ENCODE measurements at regions not wholly inside any gene's neighbourhood (a gene's known extent, or its start where the extent isn't known, plus 50 kb on each side); places are given as distances from the start of the nearest gene placed in this dataset.

GRCh38 chr10:8993864-8994263 is 939.4 kb downstream of the GATA3 start:
- Histone ChIP-seq H3K36me3 (no peaks in the 10 kb centered on the region), H3K4me1 (no peaks in the 10 kb centered on the region), H4K20me1 (ENCODE audit: low read depth) (no peaks in the 10 kb centered on the region), H3K27ac (no peak overlapping the region), H3K9ac (no peak overlapping the region), H3K79me2 (ENCODE audit: low read depth) (no peaks in the 10 kb centered on the region), H2AFZ (replicated peaks) (no peak overlapping the region), H3K27me3 (no peaks in the 10 kb centered on the region), H3F3A (ENCODE audit: low read depth) (no peaks in the 10 kb centered on the region), H3K4me2 (no peak overlapping the region), H3K4me3 (no peak overlapping the region), H3K9me3 (ENCODE audit: low read depth) (no peaks in the 10 kb centered on the region)
- no peak overlapping the region for H3K27ac Mint-ChIP-seq
- H3K4me3 Mint-ChIP-seq = no peak overlapping the region
- H3K4me1 Mint-ChIP-seq = no peaks in the 10 kb centered on the region
- no peaks in the 10 kb centered on the region for H3K9me3 Mint-ChIP-seq
- no peak for DNase-seq (ENCODE audit: low spot score)
- no peaks in the 10 kb centered on the region for H3K36me3 Mint-ChIP-seq
- no peak for TF ChIP-seq EZH2 (IDR thresholded peaks at IDR 0.05)
- TF ChIP-seq, protein P1, sequence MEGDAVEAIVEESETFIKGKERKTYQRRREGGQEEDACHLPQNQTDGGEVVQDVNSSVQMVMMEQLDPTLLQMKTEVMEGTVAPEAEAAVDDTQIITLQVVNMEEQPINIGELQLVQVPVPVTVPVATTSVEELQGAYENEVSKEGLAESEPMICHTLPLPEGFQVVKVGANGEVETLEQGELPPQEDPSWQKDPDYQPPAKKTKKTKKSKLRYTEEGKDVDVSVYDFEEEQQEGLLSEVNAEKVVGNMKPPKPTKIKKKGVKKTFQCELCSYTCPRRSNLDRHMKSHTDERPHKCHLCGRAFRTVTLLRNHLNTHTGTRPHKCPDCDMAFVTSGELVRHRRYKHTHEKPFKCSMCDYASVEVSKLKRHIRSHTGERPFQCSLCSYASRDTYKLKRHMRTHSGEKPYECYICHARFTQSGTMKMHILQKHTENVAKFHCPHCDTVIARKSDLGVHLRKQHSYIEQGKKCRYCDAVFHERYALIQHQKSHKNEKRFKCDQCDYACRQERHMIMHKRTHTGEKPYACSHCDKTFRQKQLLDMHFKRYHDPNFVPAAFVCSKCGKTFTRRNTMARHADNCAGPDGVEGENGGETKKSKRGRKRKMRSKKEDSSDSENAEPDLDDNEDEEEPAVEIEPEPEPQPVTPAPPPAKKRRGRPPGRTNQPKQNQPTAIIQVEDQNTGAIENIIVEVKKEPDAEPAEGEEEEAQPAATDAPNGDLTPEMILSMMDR (IDR thresholded peaks at IDR 0.05) = no peak
- no peaks in the 10 kb centered on the region for H3K27me3 Mint-ChIP-seq (ENCODE audit: insufficient read depth, low read depth)

DNA sequence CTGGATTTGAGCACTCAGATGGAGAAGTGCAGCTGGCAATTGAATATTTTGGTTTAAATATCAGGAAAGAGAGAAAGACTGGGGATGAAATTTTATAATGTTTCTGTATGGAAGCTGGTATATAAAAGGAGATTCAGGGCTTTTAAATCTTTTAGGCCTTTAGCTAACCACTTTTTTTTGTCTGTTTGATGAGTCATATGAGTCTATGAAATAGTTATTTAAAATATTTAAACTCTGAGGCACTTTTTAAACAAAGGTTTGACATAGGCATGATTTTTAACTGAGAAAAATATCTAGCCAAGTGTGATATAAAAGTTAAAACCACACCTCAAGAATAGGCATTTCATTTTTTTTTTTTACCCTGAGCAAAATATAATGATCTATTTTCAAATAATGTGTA is 944.3 kb downstream of the GATA3 start:
- H3K4me3 ChIP-seq = no peak overlapping the region
- DNase-seq (ENCODE audit: low spot score) = no peak
- H2AFZ ChIP-seq (replicated peaks) = no peak overlapping the region
- no peak overlapping the region for H3K27ac ChIP-seq
- H3K36me3 ChIP-seq = no peaks in the 10 kb centered on the region
- Mint-ChIP-seq H3K4me3 (no peak overlapping the region), H3K27ac (no peak overlapping the region), H3K27me3 (ENCODE audit: insufficient read depth, low read depth) (peaks cover 3% of the 10 kb centered on the region), H3K9me3 (no peaks in the 10 kb centered on the region), H3K36me3 (no peaks in the 10 kb centered on the region), H3K4me1 (no peaks in the 10 kb centered on the region)
- H3K27me3 ChIP-seq = no peaks in the 10 kb centered on the region
- no peaks in the 10 kb centered on the region for H4K20me1 ChIP-seq (ENCODE audit: low read depth)
- no peaks in the 10 kb centered on the region for H3K79me2 ChIP-seq (ENCODE audit: low read depth)
- H3K4me1 ChIP-seq = no peaks in the 10 kb centered on the region
- H3K4me2 ChIP-seq = no peak overlapping the region
- H3F3A ChIP-seq (ENCODE audit: low read depth) = no peaks in the 10 kb centered on the region
- H3K9me3 ChIP-seq (ENCODE audit: low read depth) = no peaks in the 10 kb centered on the region
- TF ChIP-seq, protein P1 (IDR thresholded peaks at IDR 0.05) = no peak
- no peak for TF ChIP-seq EZH2phosphoT487 (IDR thresholded peaks at IDR 0.05)
- TF ChIP-seq EZH2 (IDR thresholded peaks at IDR 0.05) = no peak
- no peak overlapping the region for H3K9ac ChIP-seq

DNA sequence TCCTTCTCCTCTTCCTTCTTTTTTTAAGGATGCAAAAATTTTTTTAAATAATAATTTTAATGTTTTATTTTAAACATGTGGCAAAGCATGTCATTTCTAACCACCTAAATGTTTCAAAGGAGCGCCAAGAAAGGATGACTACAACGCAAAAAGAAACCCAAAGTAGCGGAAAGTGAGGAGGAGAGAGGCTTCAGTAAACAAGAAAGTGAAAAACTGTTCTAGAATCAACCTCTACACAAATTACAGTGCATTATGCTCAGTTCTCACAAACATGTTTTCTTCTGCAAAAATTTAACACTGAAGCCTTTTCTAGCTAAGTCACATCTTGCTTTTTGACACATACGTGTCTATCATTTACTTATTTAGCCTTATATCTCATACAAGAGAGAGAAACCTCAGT is 948.6 kb downstream of the GATA3 start:
- H2AFZ ChIP-seq (replicated peaks) = no peak overlapping the region
- Mint-ChIP-seq H3K4me1 (no peaks in the 10 kb centered on the region), H3K9me3 (no peaks in the 10 kb centered on the region), H3K27ac (no peak overlapping the region), H3K36me3 (no peaks in the 10 kb centered on the region), H3K27me3 (ENCODE audit: insufficient read depth, low read depth) (peaks cover 3% of the 10 kb centered on the region), H3K4me3 (no peak overlapping the region)
- TF ChIP-seq EZH2 (IDR thresholded peaks at IDR 0.05) = no peak
- TF ChIP-seq, protein P1 (IDR thresholded peaks at IDR 0.05) = no peak
- no peak for TF ChIP-seq EZH2phosphoT487 (IDR thresholded peaks at IDR 0.05)
- no peaks in the 10 kb centered on the region for H4K20me1 ChIP-seq (ENCODE audit: low read depth)
- no peaks in the 10 kb centered on the region for H3F3A ChIP-seq (ENCODE audit: low read depth)
- no peak overlapping the region for H3K27ac ChIP-seq
- no peak overlapping the region for H3K9ac ChIP-seq
- no peaks in the 10 kb centered on the region for H3K9me3 ChIP-seq (ENCODE audit: low read depth)
- no peaks in the 10 kb centered on the region for H3K79me2 ChIP-seq (ENCODE audit: low read depth)
- DNase-seq (ENCODE audit: low spot score) = no peak
- no peaks in the 10 kb centered on the region for H3K4me1 ChIP-seq
- no peak overlapping the region for H3K4me3 ChIP-seq
- H3K27me3 ChIP-seq = no peaks in the 10 kb centered on the region
- H3K36me3 ChIP-seq = no peaks in the 10 kb centered on the region
- no peak overlapping the region for H3K4me2 ChIP-seq

DNA sequence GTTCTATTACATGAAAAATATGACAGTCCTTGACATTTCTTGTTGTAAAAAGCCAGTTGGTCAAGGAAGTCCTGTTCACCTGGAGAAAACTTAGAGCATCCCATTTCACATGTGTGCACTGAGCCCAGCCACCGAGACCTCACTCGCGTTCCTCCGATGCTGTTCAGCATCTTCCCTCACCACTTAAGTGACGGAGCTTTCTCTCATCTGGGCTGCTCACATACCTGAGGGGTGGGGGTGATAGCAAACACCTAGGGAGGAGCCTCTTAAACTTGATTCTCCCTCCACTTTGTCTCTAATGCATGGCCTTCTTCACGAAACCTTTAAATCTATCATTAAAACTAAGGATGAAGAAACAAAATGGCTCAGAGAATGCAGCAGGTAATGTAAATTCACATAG is 950.2 kb downstream of the GATA3 start:
- H3F3A ChIP-seq (ENCODE audit: low read depth) = no peaks in the 10 kb centered on the region
- no peak for DNase-seq (ENCODE audit: low spot score)
- no peaks in the 10 kb centered on the region for H3K36me3 ChIP-seq
- no peak for TF ChIP-seq EZH2 (IDR thresholded peaks at IDR 0.05)
- TF ChIP-seq, protein P1 (IDR thresholded peaks at IDR 0.05) = no peak
- TF ChIP-seq EZH2phosphoT487 (IDR thresholded peaks at IDR 0.05) = no peak
- H3K27ac ChIP-seq = no peak overlapping the region
- no peaks in the 10 kb centered on the region for H3K79me2 ChIP-seq (ENCODE audit: low read depth)
- Mint-ChIP-seq H3K27ac (no peak overlapping the region), H3K27me3 (ENCODE audit: insufficient read depth, low read depth) (peaks cover 5% of the 10 kb centered on the region), H3K4me1 (no peaks in the 10 kb centered on the region), H3K4me3 (no peak overlapping the region), H3K9me3 (no peaks in the 10 kb centered on the region), H3K36me3 (no peaks in the 10 kb centered on the region)
- no peaks in the 10 kb centered on the region for H3K9me3 ChIP-seq (ENCODE audit: low read depth)
- no peaks in the 10 kb centered on the region for H4K20me1 ChIP-seq (ENCODE audit: low read depth)
- no peaks in the 10 kb centered on the region for H3K27me3 ChIP-seq
- no peak overlapping the region for H3K4me3 ChIP-seq
- no peaks in the 10 kb centered on the region for H3K4me1 ChIP-seq
- no peak overlapping the region for H3K4me2 ChIP-seq
- H2AFZ ChIP-seq (replicated peaks) = no peak overlapping the region
- no peak overlapping the region for H3K9ac ChIP-seq

All from neural progenitor cell (in vitro differentiated cells).